ENCODE measurements at regions not wholly inside any gene's neighbourhood (a gene's known extent, or its start where the extent isn't known, plus 50 kb on each side); places are given as distances from the start of the nearest gene placed in this dataset.

DNA sequence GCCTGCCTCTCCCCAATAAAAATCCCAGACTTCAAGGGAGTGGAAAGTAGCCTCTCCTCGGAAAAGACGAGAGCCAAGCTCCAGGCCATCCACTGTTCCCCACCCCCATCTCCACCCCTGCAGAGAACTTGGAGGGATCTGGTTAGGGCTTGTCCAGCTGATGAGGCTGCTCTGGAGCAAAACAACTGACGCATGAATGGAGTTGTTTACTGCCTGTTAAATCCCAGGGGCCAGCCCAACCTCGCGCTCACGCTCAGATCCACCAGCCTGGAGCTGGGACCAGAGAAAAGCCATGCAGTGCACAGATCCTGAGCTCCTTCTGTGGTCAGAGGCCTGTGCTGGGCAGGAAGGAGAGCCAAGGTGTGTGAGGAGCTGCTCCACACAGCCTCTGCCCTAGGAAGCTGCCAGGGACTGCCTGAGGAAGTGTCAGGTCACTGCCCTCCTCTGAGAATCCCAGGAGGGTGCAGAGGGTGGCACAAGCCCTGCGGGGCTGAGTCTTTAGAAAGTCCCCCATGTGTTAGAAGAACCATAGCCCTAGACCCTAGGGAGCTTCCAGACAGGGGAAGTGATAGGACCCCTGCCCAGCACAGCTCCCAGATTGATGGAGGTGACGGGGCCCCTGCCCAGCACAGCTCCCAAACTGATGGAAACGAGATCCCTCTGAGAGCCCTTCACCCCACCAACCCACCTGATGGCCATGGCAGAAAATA, 109.0 kb upstream of the IPO9 start:
- peaks cover 22 to 31% of the 10 kb centered on the region in 2 donors for H3K4me1 ChIP-seq (ENCODE audit: control insufficient read depth in 2 of 2, insufficient read depth in 2 of 2, low read length in 2 of 2)
- Mint-ChIP-seq H3K27me3 (peaks cover 11% of the 10 kb centered on the region), H3K4me1 (peaks cover 25% of the 10 kb centered on the region), H3K4me3 (no peak overlapping the region), H3K9me3 (ENCODE audit: insufficient read depth) (no peaks in the 10 kb centered on the region), H3K27ac (no peak overlapping the region)
- H3K36me3 ChIP-seq (replicated peaks in 1 of 2; ENCODE audit: control extremely low read depth in 1 of 2, control insufficient read depth in 1 of 2, extremely low read depth in 1 of 2, insufficient read depth in 2 of 2, low read length in 1 of 2), result no peaks in the 10 kb centered on the region
- no peaks in the 10 kb centered on the region for H3K79me2 ChIP-seq (ENCODE audit: control insufficient read depth, insufficient read depth, low read length)
- DNase-seq, result no peak
- ChIA-PET CTCF (interaction anchor here (0.9 to 7.0 kb wide), 3 partner anchors 9 to 15 kb away, joined by 3 to 30 read pairs (median 3); no protein-coding TSS in a partner anchor), POLR2A (no interaction called here)
- H3K4me3 ChIP-seq (ENCODE audit: control extremely low read depth in 1 of 5, extremely low read depth in 1 of 5, insufficient read depth in 1 of 5, low read depth in 2 of 5, low read length in 4 of 5), result no peak overlapping the region
- H4K20me1 ChIP-seq (ENCODE audit: control insufficient read depth, insufficient read depth, low read length, poor library complexity, severe bottlenecking), result no peaks in the 10 kb centered on the region
- no peak overlapping the region for H2AFZ ChIP-seq (ENCODE audit: insufficient read depth, low read depth, low read length, poor library complexity, severe bottlenecking)
- H3K27ac ChIP-seq (ENCODE audit: low read length in 2 of 2), result no peak overlapping the region
- H3K4me2 ChIP-seq (replicated peaks; ENCODE audit: low read depth, low read length, poor library complexity, severe bottlenecking), result no peak overlapping the region
- intact Hi-C loops (cut with micrococcal nuclease), result no loop called here
- 28% methylated on average over 8 of the region's 9 CpGs for WGBS (ENCODE audit: insufficient coverage)
- TF ChIP-seq, protein P1, sequence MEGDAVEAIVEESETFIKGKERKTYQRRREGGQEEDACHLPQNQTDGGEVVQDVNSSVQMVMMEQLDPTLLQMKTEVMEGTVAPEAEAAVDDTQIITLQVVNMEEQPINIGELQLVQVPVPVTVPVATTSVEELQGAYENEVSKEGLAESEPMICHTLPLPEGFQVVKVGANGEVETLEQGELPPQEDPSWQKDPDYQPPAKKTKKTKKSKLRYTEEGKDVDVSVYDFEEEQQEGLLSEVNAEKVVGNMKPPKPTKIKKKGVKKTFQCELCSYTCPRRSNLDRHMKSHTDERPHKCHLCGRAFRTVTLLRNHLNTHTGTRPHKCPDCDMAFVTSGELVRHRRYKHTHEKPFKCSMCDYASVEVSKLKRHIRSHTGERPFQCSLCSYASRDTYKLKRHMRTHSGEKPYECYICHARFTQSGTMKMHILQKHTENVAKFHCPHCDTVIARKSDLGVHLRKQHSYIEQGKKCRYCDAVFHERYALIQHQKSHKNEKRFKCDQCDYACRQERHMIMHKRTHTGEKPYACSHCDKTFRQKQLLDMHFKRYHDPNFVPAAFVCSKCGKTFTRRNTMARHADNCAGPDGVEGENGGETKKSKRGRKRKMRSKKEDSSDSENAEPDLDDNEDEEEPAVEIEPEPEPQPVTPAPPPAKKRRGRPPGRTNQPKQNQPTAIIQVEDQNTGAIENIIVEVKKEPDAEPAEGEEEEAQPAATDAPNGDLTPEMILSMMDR (IDR thresholded peaks at IDR 0.05), result no peak
- no peak for TF ChIP-seq EZH2 (IDR thresholded peaks at IDR 0.05; ENCODE audit: borderline replicate concordance, insufficient read depth, low read depth, low read length, poor library complexity, severe bottlenecking)
- H3K27me3 ChIP-seq (replicated peaks in 1 of 4; ENCODE audit: control extremely low read depth in 1 of 4, control insufficient read depth in 3 of 4, insufficient read depth in 4 of 4, low read length in 3 of 4), result peaks cover 0 to 9% (median 2%) of the 10 kb centered on the region in 4 experiments
- peaks cover 0 to 3% (median 0%) of the 10 kb centered on the region in 3 donors for H3K9me3 ChIP-seq (ENCODE audit: control extremely low read depth in 1 of 3, control insufficient read depth in 2 of 3, insufficient read depth in 1 of 3, low read length in 2 of 3)
- no peak for ATAC-seq (ENCODE audit: low read depth)
- H3K9ac ChIP-seq (ENCODE audit: low read length), result no peak overlapping the region

- no peak for ATAC-seq (ENCODE audit: low read depth)
- POLR2A ChIA-PET, result no interaction called here
- H3K79me2 ChIP-seq (ENCODE audit: control insufficient read depth, insufficient read depth, low read length), result no peaks in the 10 kb centered on the region
- Mint-ChIP-seq H3K4me1 (peaks cover 24% of the 10 kb centered on the region), H3K27me3 (peaks cover 11% of the 10 kb centered on the region), H3K9me3 (ENCODE audit: insufficient read depth) (no peaks in the 10 kb centered on the region), H3K27ac (no peak overlapping the region), H3K4me3 (no peak overlapping the region)
- intact Hi-C loops (cut with micrococcal nuclease), result no loop called here
- H3K27me3 ChIP-seq (replicated peaks in 1 of 4; ENCODE audit: control extremely low read depth in 1 of 4, control insufficient read depth in 3 of 4, insufficient read depth in 4 of 4, low read length in 3 of 4), result peaks cover 0 to 9% (median 2%) of the 10 kb centered on the region in 4 experiments
- H3K9me3 ChIP-seq (ENCODE audit: control extremely low read depth in 1 of 3, control insufficient read depth in 2 of 3, insufficient read depth in 1 of 3, low read length in 2 of 3), result peaks cover 0 to 3% (median 0%) of the 10 kb centered on the region in 3 donors
- H2AFZ ChIP-seq (ENCODE audit: insufficient read depth, low read depth, low read length, poor library complexity, severe bottlenecking), result no peak overlapping the region
- no peak overlapping the region for H3K9ac ChIP-seq (ENCODE audit: low read length)
- TF ChIP-seq EZH2 (IDR thresholded peaks at IDR 0.05; ENCODE audit: borderline replicate concordance, insufficient read depth, low read depth, low read length, poor library complexity, severe bottlenecking), result no peak
- TF ChIP-seq, protein P1 (IDR thresholded peaks at IDR 0.05), result no peak
- DNase-seq, result no peak
- CTCF ChIA-PET, result interaction anchor here (0.9 to 7.0 kb wide), 3 partner anchors 9 to 16 kb away, joined by 3 to 30 read pairs (median 3); no protein-coding TSS in a partner anchor
- no peaks in the 10 kb centered on the region for H3K36me3 ChIP-seq (replicated peaks in 1 of 2; ENCODE audit: control extremely low read depth in 1 of 2, control insufficient read depth in 1 of 2, extremely low read depth in 1 of 2, insufficient read depth in 2 of 2, low read length in 1 of 2)
- 83% methylated on average over 2 of the region's 3 CpGs for WGBS (ENCODE audit: insufficient coverage)
- no peaks in the 10 kb centered on the region for H4K20me1 ChIP-seq (ENCODE audit: control insufficient read depth, insufficient read depth, low read length, poor library complexity, severe bottlenecking)
- no peak overlapping the region for H3K27ac ChIP-seq (ENCODE audit: low read length in 2 of 2)
- no peak overlapping the region for H3K4me2 ChIP-seq (replicated peaks; ENCODE audit: low read depth, low read length, poor library complexity, severe bottlenecking)
- peaks cover 20 to 28% of the 10 kb centered on the region in 2 donors for H3K4me1 ChIP-seq (ENCODE audit: control insufficient read depth in 2 of 2, insufficient read depth in 2 of 2, low read length in 2 of 2)
- no peak overlapping the region for H3K4me3 ChIP-seq (ENCODE audit: control extremely low read depth in 1 of 5, extremely low read depth in 1 of 5, insufficient read depth in 1 of 5, low read depth in 2 of 5, low read length in 4 of 5)
These were observed 108.5 kb upstream of the IPO9 start for GRCh38 chr1:201720522-201720844.

Data from B cell (primary cell).